Cardiac fibroblast (primary cell): ENCODE measurements at regions not wholly inside any gene's neighbourhood (a gene's known extent, or its start where the extent isn't known, plus 50 kb on each side); places are given as distances from the start of the nearest gene placed in this dataset.

Source experiments
- DNase-seq, 2 donors: peaks; one replicate each; pipeline versions ENCODE4 v3.0.0 to v3.0.0-alpha.2; 2010; ENCODE audit warnings: low read depth in 2 of 2
- H3K4me3 ChIP-seq, 2 donors: replicated peaks in 1 of 2; 1 replicate in 1 of 2; 2 replicates in 1 of 2; pipeline ENCODE4 v1.5.1; 2011; ENCODE audit warnings: low read depth in 2 of 2, low read length in 2 of 2, mild to moderate bottlenecking in 2 of 2, moderate library complexity in 1 of 2
- TF ChIP-seq, protein P1 (sequence below): IDR thresholded peaks from one replicate; pipeline ENCODE4 v1.5.1; 2011; ENCODE audit warnings: low read depth, mild to moderate bottlenecking, low read length, inconsistent platforms

DNA sequence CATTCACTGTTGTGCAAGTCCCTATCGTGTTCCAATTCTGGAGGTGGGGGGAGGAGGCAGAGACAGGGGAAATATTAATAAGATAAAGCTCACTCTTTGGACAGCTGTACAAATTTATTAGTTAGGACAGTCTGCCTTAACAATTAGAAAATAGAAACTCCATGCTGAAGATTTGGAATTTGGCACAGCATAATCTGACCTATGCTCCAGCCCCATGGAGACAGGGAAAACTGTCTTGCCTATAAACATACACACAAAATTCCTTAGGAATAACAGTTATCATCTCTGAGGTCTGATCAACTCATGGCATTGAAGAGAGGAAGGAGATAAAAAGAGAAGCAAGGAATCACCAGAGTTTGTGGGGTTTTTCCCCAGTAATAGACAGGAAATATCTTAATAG lies 335.4 kb upstream of the MEOX2 start:
- TF ChIP-seq, protein P1, sequence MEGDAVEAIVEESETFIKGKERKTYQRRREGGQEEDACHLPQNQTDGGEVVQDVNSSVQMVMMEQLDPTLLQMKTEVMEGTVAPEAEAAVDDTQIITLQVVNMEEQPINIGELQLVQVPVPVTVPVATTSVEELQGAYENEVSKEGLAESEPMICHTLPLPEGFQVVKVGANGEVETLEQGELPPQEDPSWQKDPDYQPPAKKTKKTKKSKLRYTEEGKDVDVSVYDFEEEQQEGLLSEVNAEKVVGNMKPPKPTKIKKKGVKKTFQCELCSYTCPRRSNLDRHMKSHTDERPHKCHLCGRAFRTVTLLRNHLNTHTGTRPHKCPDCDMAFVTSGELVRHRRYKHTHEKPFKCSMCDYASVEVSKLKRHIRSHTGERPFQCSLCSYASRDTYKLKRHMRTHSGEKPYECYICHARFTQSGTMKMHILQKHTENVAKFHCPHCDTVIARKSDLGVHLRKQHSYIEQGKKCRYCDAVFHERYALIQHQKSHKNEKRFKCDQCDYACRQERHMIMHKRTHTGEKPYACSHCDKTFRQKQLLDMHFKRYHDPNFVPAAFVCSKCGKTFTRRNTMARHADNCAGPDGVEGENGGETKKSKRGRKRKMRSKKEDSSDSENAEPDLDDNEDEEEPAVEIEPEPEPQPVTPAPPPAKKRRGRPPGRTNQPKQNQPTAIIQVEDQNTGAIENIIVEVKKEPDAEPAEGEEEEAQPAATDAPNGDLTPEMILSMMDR, result no peak
- H3K4me3 ChIP-seq, result no peak overlapping the region
- peak in 1 of 2 donors; percentile 17 for DNase-seq

DNA sequence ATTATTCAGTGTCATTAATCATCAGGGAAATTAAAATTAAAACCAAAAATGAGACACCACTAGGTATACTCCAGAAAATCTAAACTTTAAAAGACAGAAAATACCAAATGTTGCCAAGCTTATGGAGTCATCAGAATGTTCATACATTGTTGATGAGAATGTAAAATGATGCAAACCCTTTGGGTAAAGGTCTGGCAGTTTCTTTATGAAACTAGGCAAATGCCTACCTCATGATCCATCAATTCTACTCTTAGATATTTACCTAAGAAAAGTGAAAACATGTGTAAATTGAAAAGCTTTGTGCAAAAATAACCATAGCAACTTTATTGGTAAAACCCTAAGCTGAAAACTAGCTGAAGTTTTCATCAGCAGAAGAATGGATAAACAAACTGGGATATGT lies 329.5 kb upstream of the MEOX2 start:
- TF ChIP-seq, protein P1, result no peak
- DNase-seq, result peak in 1 of 2 donors; percentile 60
- H3K4me3 ChIP-seq, result no peak overlapping the region

DNA sequence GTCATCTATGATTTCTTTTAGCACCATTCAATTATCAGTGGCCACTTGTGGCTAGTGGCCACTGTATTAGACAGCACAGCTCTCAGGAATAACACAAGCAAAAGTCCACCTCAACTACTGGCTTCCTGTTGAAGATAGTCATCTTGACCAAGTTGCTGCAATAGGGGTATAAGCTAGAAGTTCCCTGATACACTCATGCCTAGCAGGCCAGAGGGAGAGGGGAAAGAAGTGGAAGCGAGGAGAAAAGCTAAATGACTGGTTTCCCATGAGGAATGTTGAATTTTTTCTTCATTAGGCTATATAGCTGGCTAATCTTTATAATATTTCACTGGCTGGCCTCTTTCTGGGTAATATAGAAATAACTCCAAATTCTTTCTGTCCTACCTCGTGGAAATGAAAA lies 327.5 kb upstream of the MEOX2 start:
- H3K4me3 ChIP-seq, result no peak overlapping the region
- DNase-seq, result peak in 1 of 2 donors; percentile 51
- TF ChIP-seq, protein P1, result no peak

DNA sequence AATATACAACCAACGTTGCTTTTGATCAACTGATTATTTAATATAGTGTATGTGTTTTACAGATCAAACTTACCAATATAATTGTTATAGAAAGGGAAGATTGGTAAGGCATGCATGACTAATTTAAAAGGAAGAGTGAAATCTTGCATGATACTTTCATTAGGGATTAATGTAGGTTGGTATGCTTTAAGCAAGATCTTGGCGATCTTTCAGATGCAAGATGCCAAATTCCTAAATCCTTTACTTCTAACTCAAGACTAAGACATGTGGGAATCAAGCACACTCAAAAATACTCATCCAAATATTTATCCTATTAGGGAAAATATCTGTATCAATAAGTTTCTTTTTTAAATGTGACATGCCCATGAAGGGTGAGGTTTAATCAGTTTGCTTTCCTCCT lies 321.4 kb upstream of the MEOX2 start:
- TF ChIP-seq, protein P1, result no peak
- H3K4me3 ChIP-seq, result no peak overlapping the region
- peak in 1 of 2 donors; percentile 12 for DNase-seq

DNA sequence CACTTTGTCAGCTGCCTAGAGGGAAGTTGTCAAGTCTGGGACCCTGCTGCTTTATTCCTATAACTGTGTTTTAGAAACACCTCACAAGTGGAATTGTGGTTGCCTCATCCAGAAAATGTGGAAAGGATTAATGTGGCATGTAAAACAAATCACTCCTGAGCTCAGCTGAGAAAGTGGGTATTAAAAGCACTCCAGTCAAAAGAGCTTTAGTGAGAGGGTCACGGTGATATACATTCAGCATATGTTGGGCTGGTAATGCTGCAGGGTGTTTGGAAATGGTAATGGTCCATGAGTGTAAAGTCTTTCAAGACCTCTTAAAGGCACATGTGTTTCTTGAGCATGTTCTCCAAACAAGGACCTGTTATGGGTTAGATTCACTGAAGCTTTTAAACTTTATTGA lies 318.2 kb upstream of the MEOX2 start:
- DNase-seq, result no peak
- TF ChIP-seq, protein P1, result no peak
- H3K4me3 ChIP-seq, result no peak overlapping the region

DNA sequence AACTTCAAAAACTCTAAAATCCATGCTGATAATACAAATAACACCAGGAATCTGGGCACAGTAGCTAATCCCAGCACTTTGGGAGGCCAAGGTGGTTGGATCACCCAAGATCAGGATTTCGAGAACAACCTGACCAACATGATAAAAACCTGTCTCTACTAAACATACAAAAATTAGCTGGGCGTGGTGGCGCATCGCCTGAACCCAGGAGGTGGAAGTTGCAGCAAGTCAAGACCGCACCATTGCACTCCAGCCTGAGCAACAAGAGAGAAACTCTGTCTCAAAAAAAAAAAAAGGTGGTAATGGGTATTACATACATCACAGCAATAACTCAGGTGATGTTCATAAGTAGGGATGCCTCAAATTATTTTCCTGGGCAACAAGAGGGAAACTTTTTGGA lies 315.0 kb upstream of the MEOX2 start:
- DNase-seq, result no peak
- TF ChIP-seq, protein P1, result no peak
- no peak overlapping the region for H3K4me3 ChIP-seq

DNA sequence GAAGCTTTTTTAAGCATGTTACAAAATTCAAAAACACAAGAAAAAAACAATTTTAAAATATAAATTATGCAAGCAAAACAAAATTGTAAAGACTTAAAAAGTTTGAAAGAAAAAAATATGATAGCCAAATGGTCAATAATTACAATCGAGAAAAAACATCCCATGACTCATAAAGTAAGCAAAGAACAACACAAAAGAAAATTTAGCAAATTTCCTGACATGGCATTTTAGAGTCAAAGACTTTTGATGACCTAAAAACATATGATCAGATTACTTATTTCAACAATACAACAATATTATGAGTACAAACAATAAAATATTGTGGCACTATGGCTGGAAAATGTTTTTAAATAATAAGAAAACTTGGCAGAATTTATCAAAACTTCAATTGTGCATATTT lies 312.1 kb upstream of the MEOX2 start:
- TF ChIP-seq, protein P1, result no peak
- no peak overlapping the region for H3K4me3 ChIP-seq
- DNase-seq, result peak in 1 of 2 donors; percentile 31
